ENCODE measurements at regions not wholly inside any gene's neighbourhood (a gene's known extent, or its start where the extent isn't known, plus 50 kb on each side); places are given as distances from the start of the nearest gene placed in this dataset.

- no peak for DNase-seq
- TF ChIP-seq CTCF (conservative IDR thresholded peaks at IDR 0.05), result no peak
- no peak for TF ChIP-seq EZH2 (IDR thresholded peaks at IDR 0.05; ENCODE audit: low read depth)
- no peaks in the 10 kb centered on the region for H3K36me3 ChIP-seq (ENCODE audit: low read depth)
- no peak overlapping the region for H3K4me2 ChIP-seq
- H3F3A ChIP-seq (ENCODE audit: insufficient read depth, low read depth), result no peaks in the 10 kb centered on the region
- no TSS peak for BruUV-seq (replicated peaks)
- ChIA-PET CTCF (no interaction called here), POLR2A (ENCODE audit: unreplicated experiment) (no interaction called here)
- H3K27ac ChIP-seq, result no peak overlapping the region
- H3K9me2 ChIP-seq (ENCODE audit: insufficient read depth), result no peaks in the 10 kb centered on the region
- no peak overlapping the region for H2AFZ ChIP-seq
- no peaks in the 10 kb centered on the region for H3K9me3 ChIP-seq (ENCODE audit: insufficient read depth, low read depth)
- no peaks in the 10 kb centered on the region for H3K79me2 ChIP-seq (ENCODE audit: low read depth)
- H4K20me1 ChIP-seq (ENCODE audit: insufficient read depth), result no peaks in the 10 kb centered on the region
- H3K4me1 ChIP-seq (replicated peaks; ENCODE audit: insufficient read depth), result no peaks in the 10 kb centered on the region
- intact Hi-C loops (cut with micrococcal nuclease; ENCODE audit: unreplicated experiment), result no loop called here
- no peak overlapping the region for H3K4me3 ChIP-seq
- H3K27me3 ChIP-seq (ENCODE audit: insufficient read depth, low read depth), result no peaks in the 10 kb centered on the region
Measured at GRCh38 chr10:107930037-107930436, 765.5 kb upstream of the SORCS1 start.

- no peak for DNase-seq
- no peaks in the 10 kb centered on the region for H3K4me1 ChIP-seq (replicated peaks; ENCODE audit: insufficient read depth)
- H3K79me2 ChIP-seq (ENCODE audit: low read depth), result no peaks in the 10 kb centered on the region
- no peak overlapping the region for H3K27ac ChIP-seq
- no peaks in the 10 kb centered on the region for H3K9me2 ChIP-seq (ENCODE audit: insufficient read depth)
- H3K4me2 ChIP-seq, result no peak overlapping the region
- CTCF ChIA-PET, result no interaction called here
- no peaks in the 10 kb centered on the region for H3F3A ChIP-seq (ENCODE audit: insufficient read depth, low read depth)
- H3K9me3 ChIP-seq (ENCODE audit: insufficient read depth, low read depth), result no peaks in the 10 kb centered on the region
- TF ChIP-seq CTCF (conservative IDR thresholded peaks at IDR 0.05), result no peak
- no peak for TF ChIP-seq EZH2 (IDR thresholded peaks at IDR 0.05; ENCODE audit: low read depth)
- no TSS peak for BruUV-seq (replicated peaks)
- no peaks in the 10 kb centered on the region for H4K20me1 ChIP-seq (ENCODE audit: insufficient read depth)
- no peaks in the 10 kb centered on the region for H3K27me3 ChIP-seq (ENCODE audit: insufficient read depth, low read depth)
- H3K36me3 ChIP-seq (ENCODE audit: low read depth), result no peaks in the 10 kb centered on the region
- no peak overlapping the region for H3K4me3 ChIP-seq
- intact Hi-C loops (cut with micrococcal nuclease; ENCODE audit: unreplicated experiment), result no loop called here
- no peak overlapping the region for H2AFZ ChIP-seq
- POLR2A ChIA-PET (ENCODE audit: unreplicated experiment), result no interaction called here
Measured at GRCh38 chr10:107924458-107924857, 760.0 kb upstream of the SORCS1 start.

- Histone ChIP-seq H3K4me3 (no peak overlapping the region), H3K79me2 (ENCODE audit: low read depth) (no peaks in the 10 kb centered on the region), H3K27me3 (ENCODE audit: insufficient read depth, low read depth) (no peaks in the 10 kb centered on the region), H3K27ac (no peak overlapping the region), H3K4me2 (no peak overlapping the region), H2AFZ (no peak overlapping the region), H3K36me3 (ENCODE audit: low read depth) (no peaks in the 10 kb centered on the region), H3F3A (ENCODE audit: insufficient read depth, low read depth) (no peaks in the 10 kb centered on the region), H3K9me3 (ENCODE audit: insufficient read depth, low read depth) (no peaks in the 10 kb centered on the region), H3K4me1 (replicated peaks; ENCODE audit: insufficient read depth) (no peaks in the 10 kb centered on the region), H4K20me1 (ENCODE audit: insufficient read depth) (no peaks in the 10 kb centered on the region), H3K9me2 (ENCODE audit: insufficient read depth) (no peaks in the 10 kb centered on the region)
- intact Hi-C loops (cut with micrococcal nuclease; ENCODE audit: unreplicated experiment), result no loop called here
- no TSS peak for BruUV-seq (replicated peaks)
- DNase-seq, result no peak
- CTCF ChIA-PET, result no interaction called here
- POLR2A ChIA-PET (ENCODE audit: unreplicated experiment), result no interaction called here
- no peak for TF ChIP-seq CTCF (conservative IDR thresholded peaks at IDR 0.05)
- no peak for TF ChIP-seq EZH2 (IDR thresholded peaks at IDR 0.05; ENCODE audit: low read depth)
Measured at GRCh38 chr10:107919626-107920235, 755.2 kb upstream of the SORCS1 start.

All from PC-9 (cell line).